Glutamatergic neuron (in vitro differentiated cells): ENCODE measurements at regions not wholly inside any gene's neighbourhood (a gene's known extent, or its start where the extent isn't known, plus 50 kb on each side); places are given as distances from the start of the nearest gene placed in this dataset.
"Not testable (repeated sequence)": the region's sequence is repeated elsewhere in the genome, so short reads cannot be mapped to it uniquely, and the experiment has no call there.

Source experiments
- DNase-seq: peaks from one replicate; pipeline ENCODE4 v3.0.0; 2022
- H3K27ac Mint-ChIP-seq: one replicate; pipeline ENCODE4 v1.8.0; 2020; ENCODE audit warnings: mild to moderate bottlenecking, mixed read lengths, inconsistent platforms; ENCODE audit not compliant: unreplicated experiment
- H3K27me3 Mint-ChIP-seq: one replicate; pipeline ENCODE4 v1.8.0; 2020; ENCODE audit warnings: mild to moderate bottlenecking, moderate library complexity, mixed read lengths, inconsistent platforms; ENCODE audit not compliant: unreplicated experiment
- H3K36me3 Mint-ChIP-seq: one replicate; pipeline ENCODE4 v1.8.0; 2020; ENCODE audit warnings: mild to moderate bottlenecking, mixed read lengths, inconsistent platforms; ENCODE audit not compliant: unreplicated experiment
- H3K4me1 Mint-ChIP-seq: one replicate; pipeline ENCODE4 v1.8.0; 2020; ENCODE audit warnings: mild to moderate bottlenecking, low read depth, mixed read lengths, inconsistent platforms; ENCODE audit not compliant: unreplicated experiment
- H3K4me3 Mint-ChIP-seq: one replicate; pipeline ENCODE4 v1.8.0; 2020; ENCODE audit warnings: mild to moderate bottlenecking, mixed read lengths, inconsistent platforms; ENCODE audit not compliant: unreplicated experiment
- H3K9me3 Mint-ChIP-seq: one replicate; pipeline ENCODE4 v1.8.0; 2020; ENCODE audit warnings: mild to moderate bottlenecking, moderate library complexity, mixed read lengths, inconsistent platforms; ENCODE audit not compliant: unreplicated experiment
- TF ChIP-seq, protein P1 (sequence below): fragments of 200-600 bp; sonication (generic); IDR thresholded peaks from one replicate; pipeline ENCODE4 v1.5.0; 2021; ENCODE audit not compliant: partially characterized antibody, unreplicated experiment

DNA sequence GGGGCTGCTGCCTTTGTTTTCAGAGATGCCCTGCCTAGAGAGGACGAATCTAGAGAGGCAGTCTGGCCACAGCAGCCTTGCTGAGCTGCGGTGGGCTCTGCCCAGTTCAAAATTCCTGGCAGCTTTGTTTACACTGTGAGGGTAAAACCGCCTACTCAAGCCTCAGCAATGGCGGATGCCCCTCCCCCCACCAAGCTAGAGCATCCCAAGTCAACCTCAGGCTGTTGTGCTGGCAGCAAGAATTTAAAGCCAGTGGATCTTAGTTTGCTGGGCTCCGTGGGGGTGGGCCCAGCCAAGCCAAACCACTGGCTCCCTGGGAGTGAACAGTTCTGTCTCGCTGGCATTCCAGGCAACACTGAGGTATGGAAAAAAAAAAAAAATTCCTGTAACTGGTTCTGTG is 970.9 kb downstream of the TBC1D32 start:
- TF ChIP-seq, protein P1, sequence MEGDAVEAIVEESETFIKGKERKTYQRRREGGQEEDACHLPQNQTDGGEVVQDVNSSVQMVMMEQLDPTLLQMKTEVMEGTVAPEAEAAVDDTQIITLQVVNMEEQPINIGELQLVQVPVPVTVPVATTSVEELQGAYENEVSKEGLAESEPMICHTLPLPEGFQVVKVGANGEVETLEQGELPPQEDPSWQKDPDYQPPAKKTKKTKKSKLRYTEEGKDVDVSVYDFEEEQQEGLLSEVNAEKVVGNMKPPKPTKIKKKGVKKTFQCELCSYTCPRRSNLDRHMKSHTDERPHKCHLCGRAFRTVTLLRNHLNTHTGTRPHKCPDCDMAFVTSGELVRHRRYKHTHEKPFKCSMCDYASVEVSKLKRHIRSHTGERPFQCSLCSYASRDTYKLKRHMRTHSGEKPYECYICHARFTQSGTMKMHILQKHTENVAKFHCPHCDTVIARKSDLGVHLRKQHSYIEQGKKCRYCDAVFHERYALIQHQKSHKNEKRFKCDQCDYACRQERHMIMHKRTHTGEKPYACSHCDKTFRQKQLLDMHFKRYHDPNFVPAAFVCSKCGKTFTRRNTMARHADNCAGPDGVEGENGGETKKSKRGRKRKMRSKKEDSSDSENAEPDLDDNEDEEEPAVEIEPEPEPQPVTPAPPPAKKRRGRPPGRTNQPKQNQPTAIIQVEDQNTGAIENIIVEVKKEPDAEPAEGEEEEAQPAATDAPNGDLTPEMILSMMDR: no peak
- H3K4me3 Mint-ChIP-seq: no peak overlapping the region
- H3K36me3 Mint-ChIP-seq: peaks cover 6% of the 10 kb centered on the region
- H3K4me1 Mint-ChIP-seq: no peaks in the 10 kb centered on the region
- no peaks in the 10 kb centered on the region for H3K27me3 Mint-ChIP-seq
- no peak overlapping the region for H3K27ac Mint-ChIP-seq
- peak; percentile 15 for DNase-seq
- H3K9me3 Mint-ChIP-seq: peaks cover 6% of the 10 kb centered on the region

DNA sequence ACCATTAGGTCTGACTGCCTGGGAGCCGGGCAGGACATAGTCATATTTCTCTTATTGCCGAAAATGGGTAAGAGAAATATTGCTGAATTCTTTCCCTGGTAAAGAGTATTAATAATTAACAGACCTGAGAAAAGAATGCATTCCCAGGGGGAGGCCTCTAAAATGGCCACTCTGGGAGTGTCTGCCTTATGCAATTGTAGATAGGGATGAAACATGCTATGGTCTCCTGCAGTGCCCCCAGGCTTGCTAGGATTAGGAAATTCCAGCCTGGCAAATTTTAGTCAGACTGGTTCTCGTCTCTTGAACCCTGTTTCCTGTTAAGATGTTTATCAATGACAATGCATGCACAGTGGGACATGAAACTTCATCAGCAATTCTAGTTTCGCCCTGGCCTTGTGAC is 975.7 kb downstream of the TBC1D32 start:
- not testable (repeated sequence) for H3K27ac Mint-ChIP-seq, H3K4me3 Mint-ChIP-seq, H3K4me1 Mint-ChIP-seq, H3K9me3 Mint-ChIP-seq, H3K36me3 Mint-ChIP-seq, H3K27me3 Mint-ChIP-seq
- DNase-seq: peak; percentile 17

DNA sequence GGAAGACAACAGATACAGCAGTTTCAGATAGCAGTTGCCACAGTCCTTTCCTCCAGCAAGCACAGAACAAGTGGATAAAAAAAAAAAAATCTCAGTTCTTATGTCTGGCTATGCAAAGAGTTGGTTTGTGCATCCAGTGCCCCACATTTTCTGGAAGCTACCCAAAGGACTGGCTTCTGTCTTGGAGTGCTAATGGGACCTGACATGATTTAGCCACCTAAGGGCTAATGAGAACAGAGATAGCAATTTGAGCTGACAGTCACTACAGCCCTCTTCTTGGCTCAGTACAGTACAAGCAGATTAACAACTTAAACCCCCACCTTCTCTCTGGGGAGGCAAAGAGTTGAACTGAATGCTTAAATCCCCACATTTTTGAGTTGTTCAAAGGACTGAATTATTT is 976.8 kb downstream of the TBC1D32 start:
- DNase-seq: no peak
- no peaks in the 10 kb centered on the region for H3K27me3 Mint-ChIP-seq
- peaks cover 8% of the 10 kb centered on the region for H3K9me3 Mint-ChIP-seq
- no peaks in the 10 kb centered on the region for H3K4me1 Mint-ChIP-seq
- no peak overlapping the region for H3K27ac Mint-ChIP-seq
- TF ChIP-seq, protein P1: no peak
- H3K4me3 Mint-ChIP-seq: no peak overlapping the region
- H3K36me3 Mint-ChIP-seq: peaks cover 9% of the 10 kb centered on the region

DNA sequence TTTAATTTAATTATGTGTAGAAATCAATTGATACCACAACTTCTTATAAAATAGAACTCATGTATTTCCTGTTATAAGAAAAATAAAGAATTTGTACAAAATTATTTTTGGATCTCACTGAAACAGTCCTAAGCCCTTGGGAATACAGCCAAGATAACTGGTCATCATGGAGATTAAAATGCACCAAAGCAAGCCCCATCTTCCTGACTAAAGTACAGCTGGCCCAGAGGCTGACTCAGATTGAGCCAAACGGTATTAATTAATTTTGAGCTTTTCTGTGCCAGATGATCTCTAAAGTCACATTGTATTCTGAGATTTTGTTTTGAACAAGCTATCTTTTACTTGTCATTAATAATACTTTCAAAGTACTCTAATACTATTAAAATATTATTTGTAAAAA is 978.5 kb downstream of the TBC1D32 start:
- no peak for DNase-seq
- Mint-ChIP-seq H3K27ac (no peak overlapping the region), H3K4me1 (no peaks in the 10 kb centered on the region), H3K27me3 (no peaks in the 10 kb centered on the region), H3K9me3 (peaks cover 8% of the 10 kb centered on the region), H3K4me3 (no peak overlapping the region), H3K36me3 (peaks cover 9% of the 10 kb centered on the region)
- TF ChIP-seq, protein P1: no peak

DNA sequence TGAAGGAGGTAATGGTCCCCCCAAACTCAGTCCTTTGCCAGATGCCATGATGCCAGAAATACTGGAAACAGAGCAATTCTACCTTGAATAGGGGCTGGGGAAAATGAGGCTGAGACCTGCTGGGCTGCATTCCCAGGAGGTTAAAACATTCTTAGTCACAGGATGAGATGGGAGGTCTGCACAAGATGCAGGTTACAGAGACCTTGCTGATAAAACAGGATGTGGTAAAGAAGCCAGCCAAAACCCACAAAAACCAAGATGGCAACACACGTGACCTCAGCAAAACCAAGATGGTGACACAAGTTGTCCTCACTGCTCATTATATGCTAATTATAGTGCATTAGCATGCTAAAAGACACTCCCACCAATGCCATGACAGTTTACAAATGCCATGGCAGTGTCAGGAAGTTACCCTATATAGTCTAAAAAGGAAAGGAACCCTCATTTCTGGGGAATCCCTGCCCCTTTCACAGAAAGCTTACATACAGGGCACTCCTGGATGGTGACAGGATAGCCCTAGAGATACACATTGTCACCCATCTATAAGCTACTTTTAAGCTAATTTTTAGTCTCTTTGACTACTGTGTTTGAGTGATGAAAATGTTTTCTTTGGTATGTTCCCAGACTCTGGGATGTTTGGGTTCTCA is 979.7 kb downstream of the TBC1D32 start:
- Mint-ChIP-seq H3K27me3 (no peaks in the 10 kb centered on the region), H3K27ac (no peak overlapping the region), H3K4me3 (no peak overlapping the region), H3K4me1 (no peaks in the 10 kb centered on the region), H3K9me3 (peaks cover 4% of the 10 kb centered on the region), H3K36me3 (peaks cover 9% of the 10 kb centered on the region)
- DNase-seq: no peak
- TF ChIP-seq, protein P1: no peak
